Activated T-helper 1 cell treated with Interleukin-2 at 50 U/mL for 16 hours (primary cell): ENCODE measurements at regions not wholly inside any gene's neighbourhood (a gene's known extent, or its start where the extent isn't known, plus 50 kb on each side); places are given as distances from the start of the nearest gene placed in this dataset.
"Not testable (repeated sequence)": the region's sequence is repeated elsewhere in the genome, so short reads cannot be mapped to it uniquely, and the experiment has no call there.

Experiments
- DNase-seq: peaks from one replicate; pipeline ENCODE4 v3.0.0-alpha.2; 2020; ENCODE audit warnings: low read depth

GRCh38 chr3:194249323-194250097 is 101.6 kb downstream of the CPN2 start:
- no peak for DNase-seq

GRCh38 chr3:194250098-194251002 is 100.8 kb downstream of the CPN2 start:
- DNase-seq: no peak

- no peak for DNase-seq
Measured at GRCh38 chr3:194251007-194251406, 100.1 kb downstream of the CPN2 start.

- no peak for DNase-seq
Measured at GRCh38 chr3:194251461-194251860, 99.7 kb downstream of the CPN2 start.

- DNase-seq: no peak
Measured at GRCh38 chr3:194251891-194252560, 99.1 kb downstream of the CPN2 start.

GRCh38 chr3:194253270-194253669 is 97.9 kb downstream of the CPN2 start:
- no peak for DNase-seq

- no peak for DNase-seq
Measured at GRCh38 chr3:194254040-194254439, 97.1 kb downstream of the CPN2 start.

GRCh38 chr3:194255252-194256039 is 95.7 kb downstream of the CPN2 start:
- DNase-seq: peak; percentile 7

GRCh38 chr3:194256040-194256945 is 94.8 kb downstream of the CPN2 start:
- no peak for DNase-seq

GRCh38 chr3:194257151-194257621 is 93.9 kb downstream of the CPN2 start:
- no peak for DNase-seq

GRCh38 chr3:194257916-194258668 is 93.0 kb downstream of the CPN2 start:
- no peak for DNase-seq

GRCh38 chr3:194259982-194260766 is 91.0 kb downstream of the CPN2 start:
- DNase-seq: no peak

GRCh38 chr3:194261581-194262063 is 89.5 kb downstream of the CPN2 start:
- DNase-seq: no peak

GRCh38 chr3:194262176-194262924 is 88.8 kb downstream of the CPN2 start:
- no peak for DNase-seq

- DNase-seq: no peak
Measured at GRCh38 chr3:194262925-194263305, 88.2 kb downstream of the CPN2 start.

GRCh38 chr3:194264631-194265504 is 86.3 kb downstream of the CPN2 start:
- DNase-seq: not testable (repeated sequence)

- DNase-seq: no peak
Measured at GRCh38 chr3:194265505-194265892, 85.6 kb downstream of the CPN2 start.
